ENCODE measurements at regions not wholly inside any gene's neighbourhood (a gene's known extent, or its start where the extent isn't known, plus 50 kb on each side); places are given as distances from the start of the nearest gene placed in this dataset.

DNA sequence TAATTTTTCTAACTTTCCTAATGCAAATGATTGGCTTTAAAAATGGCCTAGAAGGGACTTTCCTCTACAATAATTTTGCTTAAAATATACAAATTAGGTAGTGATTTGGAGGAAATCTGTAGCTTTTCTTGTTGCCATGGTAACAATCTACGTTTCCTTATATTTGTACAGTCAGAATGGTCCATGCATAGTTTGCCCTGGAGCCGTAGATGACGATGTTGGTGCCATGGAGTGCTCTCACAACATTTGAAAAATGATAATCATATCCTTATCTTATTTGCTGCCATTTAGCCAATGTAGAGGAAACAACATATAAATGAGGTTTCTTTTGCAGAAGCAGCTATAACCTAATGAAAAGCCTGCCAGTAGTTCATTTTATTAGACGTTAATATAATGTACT, 89.0 kb upstream of the NMU start:
- TF ChIP-seq, protein P1, sequence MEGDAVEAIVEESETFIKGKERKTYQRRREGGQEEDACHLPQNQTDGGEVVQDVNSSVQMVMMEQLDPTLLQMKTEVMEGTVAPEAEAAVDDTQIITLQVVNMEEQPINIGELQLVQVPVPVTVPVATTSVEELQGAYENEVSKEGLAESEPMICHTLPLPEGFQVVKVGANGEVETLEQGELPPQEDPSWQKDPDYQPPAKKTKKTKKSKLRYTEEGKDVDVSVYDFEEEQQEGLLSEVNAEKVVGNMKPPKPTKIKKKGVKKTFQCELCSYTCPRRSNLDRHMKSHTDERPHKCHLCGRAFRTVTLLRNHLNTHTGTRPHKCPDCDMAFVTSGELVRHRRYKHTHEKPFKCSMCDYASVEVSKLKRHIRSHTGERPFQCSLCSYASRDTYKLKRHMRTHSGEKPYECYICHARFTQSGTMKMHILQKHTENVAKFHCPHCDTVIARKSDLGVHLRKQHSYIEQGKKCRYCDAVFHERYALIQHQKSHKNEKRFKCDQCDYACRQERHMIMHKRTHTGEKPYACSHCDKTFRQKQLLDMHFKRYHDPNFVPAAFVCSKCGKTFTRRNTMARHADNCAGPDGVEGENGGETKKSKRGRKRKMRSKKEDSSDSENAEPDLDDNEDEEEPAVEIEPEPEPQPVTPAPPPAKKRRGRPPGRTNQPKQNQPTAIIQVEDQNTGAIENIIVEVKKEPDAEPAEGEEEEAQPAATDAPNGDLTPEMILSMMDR (IDR thresholded peaks at IDR 0.05), result no peak
- TF ChIP-seq POLR2A (IDR thresholded peaks at IDR 0.05), result no peak

Data from heart left ventricle (tissue), 13 donors.